ENCODE measurements at regions not wholly inside any gene's neighbourhood (a gene's known extent, or its start where the extent isn't known, plus 50 kb on each side); places are given as distances from the start of the nearest gene placed in this dataset.

DNA sequence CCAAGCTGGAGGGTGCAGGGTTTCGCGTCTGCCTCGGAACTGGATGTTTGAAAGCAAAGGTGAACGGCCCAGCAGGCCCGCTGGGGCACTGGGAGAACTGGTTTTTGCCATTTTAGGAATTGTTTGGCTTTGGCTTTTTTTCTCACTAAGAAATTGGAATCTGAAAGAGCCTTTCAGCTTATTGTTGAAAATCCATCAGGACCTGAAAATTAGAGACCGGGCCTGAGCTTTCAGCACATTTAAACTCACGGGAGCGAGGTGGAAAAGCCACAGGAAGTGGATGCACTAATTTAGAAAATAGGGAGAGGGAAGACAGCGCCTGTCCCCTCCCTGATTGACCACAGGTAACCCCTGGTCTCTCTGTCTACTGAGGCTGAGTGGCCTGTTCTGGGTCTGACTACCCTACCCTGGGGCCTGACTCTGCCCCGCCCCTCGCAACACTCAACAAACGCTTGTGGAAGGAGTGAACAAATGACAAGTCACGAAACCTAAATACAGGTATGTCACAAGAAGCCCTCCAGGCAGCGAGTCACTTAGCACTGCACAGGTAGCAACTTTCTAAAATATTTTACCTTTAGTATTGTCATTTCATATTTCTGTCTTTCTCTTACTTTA lies 100.3 kb upstream of the MBOAT2 start:
- H3K4me1 Mint-ChIP-seq (ENCODE audit: insufficient read depth, unreplicated experiment), result peaks cover 28% of the 10 kb centered on the region
- BruUV-seq (replicated peaks), result no TSS peak

DNA sequence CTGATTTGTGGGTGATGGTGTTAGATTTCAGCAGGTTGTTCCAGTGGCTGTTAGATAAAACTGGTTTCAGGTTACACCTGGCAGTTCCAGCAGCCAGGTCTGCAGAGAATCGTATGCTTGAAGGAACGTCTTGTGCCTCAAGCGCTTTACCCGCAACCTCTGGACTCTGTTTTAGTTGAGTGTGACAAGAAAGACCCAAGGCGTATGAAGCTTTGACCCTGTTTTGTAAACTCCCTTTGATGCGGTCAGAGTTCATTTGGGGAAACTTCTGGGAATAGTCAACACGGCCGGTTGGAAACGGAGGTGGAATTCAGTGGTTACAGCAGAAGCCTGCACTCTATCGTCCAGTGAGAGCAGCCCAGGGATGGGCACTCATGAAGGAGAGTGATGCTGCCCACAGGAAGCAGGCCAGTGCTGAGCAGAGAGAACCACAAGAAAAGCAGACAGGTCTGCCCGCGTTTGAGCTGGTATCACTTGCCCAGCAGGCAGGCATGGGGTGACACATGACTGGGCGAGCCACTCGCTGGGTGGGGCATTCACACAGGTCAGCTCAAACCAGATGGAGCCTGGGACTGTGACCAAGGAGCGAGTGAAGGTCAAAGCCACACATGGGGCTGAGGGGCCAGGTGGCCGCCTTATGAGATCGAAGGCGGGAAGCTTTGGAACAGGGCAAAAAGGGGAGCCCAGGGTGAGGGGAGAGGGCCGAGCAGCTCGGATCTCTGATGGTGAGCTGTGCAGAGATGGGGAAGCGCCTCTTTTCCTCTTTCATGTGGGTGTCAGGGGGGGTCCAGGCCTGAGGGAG lies 99.6 kb upstream of the MBOAT2 start:
- CTCF ChIA-PET, result interaction anchor here (0.6 to 1.0 kb wide), 3 partner anchors 22 to 117 kb away, joined by 3 to 6 read pairs (median 3); no protein-coding TSS in a partner anchor
- no peaks in the 10 kb centered on the region for H3K9me3 Mint-ChIP-seq (ENCODE audit: unreplicated experiment)
- H3K4me1 Mint-ChIP-seq (ENCODE audit: insufficient read depth, unreplicated experiment), result peaks cover 22% of the 10 kb centered on the region
- BruUV-seq (replicated peaks), result no TSS peak
- peak; percentile 56 for DNase-seq (ENCODE audit: unreplicated experiment)
- intact Hi-C loops (cut with micrococcal nuclease), result no loop called here
- no peak overlapping the region for H3K4me3 Mint-ChIP-seq (ENCODE audit: unreplicated experiment)
- H3K27me3 Mint-ChIP-seq (ENCODE audit: insufficient read depth, unreplicated experiment), result no peaks in the 10 kb centered on the region
- POLR2A ChIA-PET, result interaction anchor here (0.9 to 1.0 kb wide), 4 partner anchors 8 to 299 kb away, joined by 3 to 4 read pairs (median 4); no protein-coding TSS in a partner anchor
- peak overlapping the region; percentile 46 for H3K27ac Mint-ChIP-seq (ENCODE audit: low read depth, unreplicated experiment)
- no peaks in the 10 kb centered on the region for H3K36me3 Mint-ChIP-seq (ENCODE audit: insufficient read depth, unreplicated experiment)
- TF ChIP-seq, protein P1, sequence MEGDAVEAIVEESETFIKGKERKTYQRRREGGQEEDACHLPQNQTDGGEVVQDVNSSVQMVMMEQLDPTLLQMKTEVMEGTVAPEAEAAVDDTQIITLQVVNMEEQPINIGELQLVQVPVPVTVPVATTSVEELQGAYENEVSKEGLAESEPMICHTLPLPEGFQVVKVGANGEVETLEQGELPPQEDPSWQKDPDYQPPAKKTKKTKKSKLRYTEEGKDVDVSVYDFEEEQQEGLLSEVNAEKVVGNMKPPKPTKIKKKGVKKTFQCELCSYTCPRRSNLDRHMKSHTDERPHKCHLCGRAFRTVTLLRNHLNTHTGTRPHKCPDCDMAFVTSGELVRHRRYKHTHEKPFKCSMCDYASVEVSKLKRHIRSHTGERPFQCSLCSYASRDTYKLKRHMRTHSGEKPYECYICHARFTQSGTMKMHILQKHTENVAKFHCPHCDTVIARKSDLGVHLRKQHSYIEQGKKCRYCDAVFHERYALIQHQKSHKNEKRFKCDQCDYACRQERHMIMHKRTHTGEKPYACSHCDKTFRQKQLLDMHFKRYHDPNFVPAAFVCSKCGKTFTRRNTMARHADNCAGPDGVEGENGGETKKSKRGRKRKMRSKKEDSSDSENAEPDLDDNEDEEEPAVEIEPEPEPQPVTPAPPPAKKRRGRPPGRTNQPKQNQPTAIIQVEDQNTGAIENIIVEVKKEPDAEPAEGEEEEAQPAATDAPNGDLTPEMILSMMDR (IDR thresholded peaks at IDR 0.05; ENCODE audit: unreplicated experiment), result no peak

More for the DNA sequence above, 100.3 kb upstream of the MBOAT2 start:
- Mint-ChIP-seq H3K36me3 (ENCODE audit: insufficient read depth, unreplicated experiment) (no peaks in the 10 kb centered on the region), H3K27me3 (ENCODE audit: insufficient read depth, unreplicated experiment) (no peaks in the 10 kb centered on the region), H3K4me3 (ENCODE audit: unreplicated experiment) (no peak overlapping the region), H3K27ac (ENCODE audit: low read depth, unreplicated experiment) (peak overlapping the region; percentile 46), H3K9me3 (ENCODE audit: unreplicated experiment) (no peaks in the 10 kb centered on the region)
- ChIA-PET POLR2A (interaction anchor here (0.9 to 1.0 kb wide), 4 partner anchors 8 to 300 kb away, joined by 3 to 4 read pairs (median 4); no protein-coding TSS in a partner anchor), CTCF (interaction anchor here (0.5 to 1.0 kb wide), 4 partner anchors 23 to 118 kb away, joined by 3 to 6 read pairs (median 4); no protein-coding TSS in a partner anchor)
- intact Hi-C loops (cut with micrococcal nuclease), result no loop called here
- TF ChIP-seq, protein P1 (IDR thresholded peaks at IDR 0.05; ENCODE audit: unreplicated experiment), result no peak
- peak; percentile 23 for DNase-seq (ENCODE audit: unreplicated experiment)

DNA sequence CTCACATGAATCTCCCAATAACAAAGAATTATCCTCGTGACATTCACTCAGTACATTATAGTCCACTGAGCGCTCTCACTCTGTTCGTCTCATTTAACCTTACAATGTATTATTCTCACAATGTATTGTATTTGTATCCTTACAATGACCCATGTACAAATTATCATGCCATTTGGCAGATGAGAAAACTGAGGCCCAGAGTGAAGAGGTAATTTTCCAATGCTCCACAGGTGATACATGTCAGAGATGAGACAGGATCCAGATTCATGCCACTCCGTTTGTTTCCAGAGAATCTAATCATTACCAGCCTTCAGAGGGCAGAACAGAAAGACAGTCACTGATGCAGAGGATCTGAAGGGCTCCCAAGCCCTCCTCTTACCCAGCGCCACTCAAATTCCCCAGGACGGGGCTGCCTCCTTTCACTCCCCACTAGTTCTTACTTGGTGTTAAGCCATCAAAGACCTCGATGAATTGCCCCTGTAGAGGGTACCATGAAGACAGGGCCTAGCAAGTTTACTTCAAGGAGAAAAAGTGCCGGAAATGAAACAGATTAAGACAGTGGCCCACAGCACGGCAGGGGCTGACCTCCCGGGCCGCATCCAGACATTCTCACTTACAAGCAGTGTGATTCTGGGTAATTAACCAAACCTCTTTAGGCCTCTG lies 98.4 kb upstream of the MBOAT2 start:
- POLR2A ChIA-PET, result no interaction called here
- CTCF ChIA-PET, result interaction anchor here (0.9 kb wide), 1 partner anchor 10 kb away, joined by 3 read pairs; no protein-coding TSS in a partner anchor
- TF ChIP-seq, protein P1 (IDR thresholded peaks at IDR 0.05; ENCODE audit: unreplicated experiment), result no peak
- peaks cover 15% of the 10 kb centered on the region for H3K4me1 Mint-ChIP-seq (ENCODE audit: insufficient read depth, unreplicated experiment)
- no peaks in the 10 kb centered on the region for H3K9me3 Mint-ChIP-seq (ENCODE audit: unreplicated experiment)
- intact Hi-C loops (cut with micrococcal nuclease), result no loop called here
- no peaks in the 10 kb centered on the region for H3K36me3 Mint-ChIP-seq (ENCODE audit: insufficient read depth, unreplicated experiment)
- H3K4me3 Mint-ChIP-seq (ENCODE audit: unreplicated experiment), result no peak overlapping the region
- DNase-seq (ENCODE audit: unreplicated experiment), result no peak
- H3K27ac Mint-ChIP-seq (ENCODE audit: low read depth, unreplicated experiment), result no peak overlapping the region
- no peaks in the 10 kb centered on the region for H3K27me3 Mint-ChIP-seq (ENCODE audit: insufficient read depth, unreplicated experiment)
- no TSS peak for BruUV-seq (replicated peaks)

Data from MCF 10A (cell line).